ENCODE measurements at regions not wholly inside any gene's neighbourhood (a gene's known extent, or its start where the extent isn't known, plus 50 kb on each side); places are given as distances from the start of the nearest gene placed in this dataset.
"Not testable (repeated sequence)": the region's sequence is repeated elsewhere in the genome, so short reads cannot be mapped to it uniquely, and the experiment has no call there.

DNA sequence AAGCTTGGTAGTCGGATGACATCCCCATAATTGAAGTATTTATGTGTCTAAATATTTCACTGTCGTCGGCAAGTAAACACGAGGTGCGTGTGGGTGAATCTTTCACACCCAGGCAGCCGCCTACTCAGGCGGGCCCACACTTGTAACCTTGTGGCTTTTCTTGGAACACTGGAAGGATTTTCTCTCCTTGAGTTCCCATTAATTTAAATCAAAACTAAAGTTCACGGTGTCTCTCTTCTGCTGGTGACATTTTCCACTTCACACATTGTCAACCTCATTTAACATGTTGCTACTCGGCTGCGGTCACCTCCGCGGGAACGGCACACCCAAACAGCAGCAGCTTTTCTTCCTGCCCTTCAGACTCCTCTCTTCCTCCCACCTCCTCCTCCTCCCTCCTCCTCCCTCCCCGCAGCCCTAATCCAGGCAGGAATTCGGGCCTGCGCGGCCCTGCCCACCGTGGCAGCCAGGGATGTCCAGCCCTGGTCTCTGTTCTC lies 336.6 kb downstream of the QKI start:
- Histone ChIP-seq H3K27me3 (no peaks in the 10 kb centered on the region), H3K36me3 (replicated peaks; ENCODE audit: insufficient read depth, low read depth) (no peaks in the 10 kb centered on the region), H4K20me1 (ENCODE audit: insufficient read depth, poor library complexity, severe bottlenecking) (no peaks in the 10 kb centered on the region), H3K4me2 (no peak overlapping the region), H3K9me2 (replicated peaks; ENCODE audit: insufficient read depth) (no peaks in the 10 kb centered on the region), H3K9me3 (ENCODE audit: low read depth) (no peaks in the 10 kb centered on the region), H3K79me2 (no peaks in the 10 kb centered on the region), H3K27ac (no peak overlapping the region), H2AFZ (no peak overlapping the region), H3K4me3 (no peak overlapping the region), H3K4me1 (ENCODE audit: insufficient read depth) (no peaks in the 10 kb centered on the region)
- 67% methylated on average over 18 of the region's 18 CpGs for WGBS (ENCODE audit: low lambda C conversion rate, missing lambda C conversion rate)
- no peak for TF ChIP-seq EZH2phosphoT487 (IDR thresholded peaks at IDR 0.05; ENCODE audit: low read depth, severe bottlenecking, unreplicated experiment)
- DNase-seq (ENCODE audit: low spot score) = no peak

DNA sequence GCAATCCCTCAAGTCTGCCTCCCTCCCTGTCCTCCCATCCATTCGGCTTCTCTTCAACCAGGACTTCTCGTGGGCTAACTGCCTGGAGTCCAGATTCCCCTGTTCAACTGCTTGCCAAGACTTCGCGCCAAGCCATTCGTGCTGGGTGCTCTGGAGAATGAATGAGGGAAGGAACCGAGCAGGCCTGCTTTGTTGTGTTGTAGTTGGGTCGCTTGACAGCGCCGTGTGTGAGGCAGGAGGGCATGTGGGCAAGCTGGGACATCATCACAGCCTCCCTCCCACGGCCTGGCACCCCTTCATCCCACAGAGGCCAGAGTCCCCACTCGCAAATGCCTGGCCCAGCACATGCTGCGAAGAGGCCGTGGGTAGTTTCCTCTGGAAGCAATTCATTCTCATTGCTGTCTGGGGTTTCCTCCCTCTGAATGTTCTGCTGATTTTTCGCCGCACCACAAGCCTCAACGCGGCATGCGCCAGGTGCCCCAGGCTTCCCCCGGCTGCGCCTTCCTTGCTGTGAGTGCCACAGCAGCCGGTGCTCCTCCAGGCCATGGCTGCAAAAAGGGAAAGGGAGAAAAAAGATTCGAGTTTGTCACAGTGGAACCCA lies 336.0 kb downstream of the QKI start:
- no peak for DNase-seq (ENCODE audit: low spot score)
- Histone ChIP-seq H4K20me1 (ENCODE audit: insufficient read depth, poor library complexity, severe bottlenecking) (no peaks in the 10 kb centered on the region), H3K27me3 (no peaks in the 10 kb centered on the region), H3K9me3 (ENCODE audit: low read depth) (no peaks in the 10 kb centered on the region), H3K79me2 (no peaks in the 10 kb centered on the region), H3K4me3 (no peak overlapping the region), H3K4me2 (no peak overlapping the region), H3K9me2 (replicated peaks; ENCODE audit: insufficient read depth) (no peaks in the 10 kb centered on the region), H2AFZ (no peak overlapping the region), H3K4me1 (ENCODE audit: insufficient read depth) (peaks cover 5% of the 10 kb centered on the region), H3K27ac (no peak overlapping the region), H3K36me3 (replicated peaks; ENCODE audit: insufficient read depth, low read depth) (no peaks in the 10 kb centered on the region)
- 91% methylated on average over 22 of the region's 22 CpGs for WGBS (ENCODE audit: low lambda C conversion rate, missing lambda C conversion rate)
- TF ChIP-seq EZH2phosphoT487 (IDR thresholded peaks at IDR 0.05; ENCODE audit: low read depth, severe bottlenecking, unreplicated experiment) (no peak), EZH2 (IDR thresholded peaks at IDR 0.05; ENCODE audit: borderline replicate concordance) (no peak)
- TF ChIP-seq, protein P1, sequence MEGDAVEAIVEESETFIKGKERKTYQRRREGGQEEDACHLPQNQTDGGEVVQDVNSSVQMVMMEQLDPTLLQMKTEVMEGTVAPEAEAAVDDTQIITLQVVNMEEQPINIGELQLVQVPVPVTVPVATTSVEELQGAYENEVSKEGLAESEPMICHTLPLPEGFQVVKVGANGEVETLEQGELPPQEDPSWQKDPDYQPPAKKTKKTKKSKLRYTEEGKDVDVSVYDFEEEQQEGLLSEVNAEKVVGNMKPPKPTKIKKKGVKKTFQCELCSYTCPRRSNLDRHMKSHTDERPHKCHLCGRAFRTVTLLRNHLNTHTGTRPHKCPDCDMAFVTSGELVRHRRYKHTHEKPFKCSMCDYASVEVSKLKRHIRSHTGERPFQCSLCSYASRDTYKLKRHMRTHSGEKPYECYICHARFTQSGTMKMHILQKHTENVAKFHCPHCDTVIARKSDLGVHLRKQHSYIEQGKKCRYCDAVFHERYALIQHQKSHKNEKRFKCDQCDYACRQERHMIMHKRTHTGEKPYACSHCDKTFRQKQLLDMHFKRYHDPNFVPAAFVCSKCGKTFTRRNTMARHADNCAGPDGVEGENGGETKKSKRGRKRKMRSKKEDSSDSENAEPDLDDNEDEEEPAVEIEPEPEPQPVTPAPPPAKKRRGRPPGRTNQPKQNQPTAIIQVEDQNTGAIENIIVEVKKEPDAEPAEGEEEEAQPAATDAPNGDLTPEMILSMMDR (IDR thresholded peaks at IDR 0.05; ENCODE audit: poor library complexity) = no peak

DNA sequence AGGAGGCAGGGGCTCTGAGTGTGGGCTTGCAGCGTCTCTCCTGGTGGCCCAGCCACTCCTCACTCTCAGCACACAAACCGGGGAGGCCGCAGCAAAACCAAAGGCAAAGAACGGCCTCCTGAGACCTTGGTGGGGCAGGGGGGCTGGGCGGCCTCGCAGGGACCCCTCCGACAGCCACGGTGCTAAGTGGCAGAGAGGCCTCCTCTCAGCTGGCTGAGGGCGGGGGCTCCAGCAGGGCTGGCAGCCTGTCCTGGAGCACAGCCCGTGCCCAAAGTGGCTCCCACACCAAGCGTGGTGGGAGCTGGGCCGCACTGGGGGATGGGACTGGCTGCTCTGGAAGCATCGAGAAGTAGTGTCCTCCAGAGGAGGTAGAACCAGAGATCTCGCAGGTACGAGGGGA lies 334.4 kb downstream of the QKI start:
- no peaks in the 10 kb centered on the region for H3K27me3 ChIP-seq
- no peaks in the 10 kb centered on the region for H3K9me3 ChIP-seq (ENCODE audit: low read depth)
- H3K27ac ChIP-seq = no peak overlapping the region
- H3K9me2 ChIP-seq (replicated peaks; ENCODE audit: insufficient read depth) = no peaks in the 10 kb centered on the region
- H2AFZ ChIP-seq = no peak overlapping the region
- no peaks in the 10 kb centered on the region for H4K20me1 ChIP-seq (ENCODE audit: insufficient read depth, poor library complexity, severe bottlenecking)
- TF ChIP-seq EZH2phosphoT487 (IDR thresholded peaks at IDR 0.05; ENCODE audit: low read depth, severe bottlenecking, unreplicated experiment) = no peak
- TF ChIP-seq, protein P1 (IDR thresholded peaks at IDR 0.05; ENCODE audit: poor library complexity) = no peak
- no peak for TF ChIP-seq EZH2 (IDR thresholded peaks at IDR 0.05; ENCODE audit: borderline replicate concordance)
- no peak overlapping the region for H3K4me3 ChIP-seq
- DNase-seq (ENCODE audit: low spot score) = no peak
- WGBS (ENCODE audit: low lambda C conversion rate, missing lambda C conversion rate) = 92% methylated on average over 13 of the region's 15 CpGs
- H3K4me1 ChIP-seq (ENCODE audit: insufficient read depth) = peaks cover 9% of the 10 kb centered on the region
- H3K4me2 ChIP-seq = no peak overlapping the region
- no peaks in the 10 kb centered on the region for H3K36me3 ChIP-seq (replicated peaks; ENCODE audit: insufficient read depth, low read depth)
- no peaks in the 10 kb centered on the region for H3K79me2 ChIP-seq

DNA sequence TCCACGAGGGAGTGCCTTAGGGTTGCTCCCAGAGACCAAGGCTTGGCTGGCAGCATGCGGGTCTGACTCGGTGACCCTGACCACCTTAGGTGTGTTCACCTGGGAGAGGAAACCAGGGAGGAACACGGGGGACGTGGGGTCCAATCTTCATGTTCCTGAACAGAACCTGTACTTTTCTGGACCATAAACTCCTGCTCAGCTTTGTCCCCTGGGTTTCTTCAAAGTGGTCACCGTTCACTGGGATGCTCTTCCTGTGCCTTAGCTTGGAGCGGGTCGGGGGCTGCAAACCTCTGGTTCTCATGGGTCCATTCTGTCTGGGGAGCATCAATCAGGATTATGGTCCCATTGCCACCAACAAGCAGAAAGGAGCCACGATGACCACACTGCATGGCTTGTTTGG lies 333.5 kb downstream of the QKI start:
- Histone ChIP-seq H3K27me3 (no peaks in the 10 kb centered on the region), H3K4me1 (ENCODE audit: insufficient read depth) (peaks cover 9% of the 10 kb centered on the region), H3K4me3 (no peak overlapping the region), H3K4me2 (no peak overlapping the region), H3K9me2 (replicated peaks; ENCODE audit: insufficient read depth) (no peaks in the 10 kb centered on the region), H4K20me1 (ENCODE audit: insufficient read depth, poor library complexity, severe bottlenecking) (no peaks in the 10 kb centered on the region), H3K27ac (no peak overlapping the region), H3K9me3 (ENCODE audit: low read depth) (no peaks in the 10 kb centered on the region), H3K79me2 (no peaks in the 10 kb centered on the region), H2AFZ (no peak overlapping the region), H3K36me3 (replicated peaks; ENCODE audit: insufficient read depth, low read depth) (no peaks in the 10 kb centered on the region)
- DNase-seq (ENCODE audit: low spot score) = no peak
- TF ChIP-seq EZH2phosphoT487 (IDR thresholded peaks at IDR 0.05; ENCODE audit: low read depth, severe bottlenecking, unreplicated experiment) (no peak), EZH2 (IDR thresholded peaks at IDR 0.05; ENCODE audit: borderline replicate concordance) (no peak)
- TF ChIP-seq, protein P1 (IDR thresholded peaks at IDR 0.05; ENCODE audit: poor library complexity) = no peak
- 94% methylated on average over 9 of the region's 9 CpGs for WGBS (ENCODE audit: low lambda C conversion rate, missing lambda C conversion rate)

DNA sequence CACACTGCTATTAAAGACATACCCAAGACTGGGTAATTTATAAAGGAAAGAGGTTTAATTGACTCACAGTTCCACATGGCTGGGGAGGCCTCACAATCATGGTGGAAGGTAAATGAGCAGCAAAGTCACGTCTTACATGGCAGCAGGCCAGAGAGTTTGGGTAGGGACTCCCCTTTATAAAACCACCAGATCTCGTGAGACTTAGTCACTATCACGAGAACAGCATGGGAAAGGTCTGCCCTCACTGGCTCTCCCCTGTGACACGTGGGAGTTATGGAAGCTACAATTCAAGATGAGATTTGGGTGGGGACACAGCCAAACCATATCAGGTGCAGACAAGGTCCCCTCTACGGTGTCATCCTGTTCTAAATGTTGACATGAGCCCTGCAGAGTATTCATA lies 332.5 kb downstream of the QKI start:
- not testable (repeated sequence) for H3K79me2 ChIP-seq; H3K9me2 ChIP-seq (replicated peaks; ENCODE audit: insufficient read depth); H3K27me3 ChIP-seq; H3K4me1 ChIP-seq (ENCODE audit: insufficient read depth); H2AFZ ChIP-seq; H3K4me3 ChIP-seq; H3K9me3 ChIP-seq (ENCODE audit: low read depth); H3K27ac ChIP-seq; H3K4me2 ChIP-seq; DNase-seq (ENCODE audit: low spot score); H3K36me3 ChIP-seq (replicated peaks; ENCODE audit: insufficient read depth, low read depth); H4K20me1 ChIP-seq (ENCODE audit: insufficient read depth, poor library complexity, severe bottlenecking)
- 95% methylated on average over 5 of the region's 5 CpGs for WGBS (ENCODE audit: low lambda C conversion rate, missing lambda C conversion rate)
